DMS53 (cell line): ENCODE measurements at regions not wholly inside any gene's neighbourhood (a gene's known extent, or its start where the extent isn't known, plus 50 kb on each side); places are given as distances from the start of the nearest gene placed in this dataset.

Experiments used
- DNase-seq: peaks from one replicate; lab custom pipeline; 2025; lab: John Stamatoyannopoulos, UW

DNA sequence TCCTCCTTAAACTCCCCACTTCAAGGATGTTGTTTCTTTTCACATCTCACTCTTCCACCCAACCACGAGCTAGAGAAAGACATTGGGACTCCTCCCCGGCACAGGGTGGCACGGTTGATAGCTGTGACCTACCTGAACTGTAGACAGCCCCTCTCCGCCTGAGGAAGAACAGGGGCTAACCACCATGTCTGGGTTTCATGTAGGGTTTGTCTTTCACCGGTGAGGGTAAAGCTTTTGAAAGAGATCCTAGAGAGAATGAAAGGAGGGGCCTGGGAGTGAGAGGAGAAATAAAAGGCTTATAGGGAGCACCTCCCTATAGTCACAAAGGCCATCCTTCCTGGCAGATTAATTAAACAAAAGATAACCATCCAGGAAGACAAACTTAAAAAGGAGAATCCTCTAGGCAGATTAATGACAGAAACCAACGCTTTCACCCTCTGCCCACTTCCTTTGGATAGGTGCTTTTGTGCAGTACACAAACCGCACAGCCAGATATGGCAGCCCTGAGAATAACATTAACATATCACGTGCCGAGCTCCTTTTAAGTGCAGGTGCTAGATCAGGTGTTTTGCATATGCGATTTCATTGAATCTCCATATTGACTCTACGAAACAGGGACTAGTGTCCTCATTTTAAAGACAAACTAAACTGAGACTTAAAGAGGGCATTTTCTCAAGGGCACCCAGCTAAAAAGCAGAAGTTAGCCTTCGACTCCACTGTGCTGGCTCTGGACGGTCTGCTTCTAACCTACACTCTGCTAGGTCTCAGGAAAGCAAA, 178.1 kb upstream of the RUNX1 start:
- peak; percentile 91 for DNase-seq

GRCh38 chr21:35226328-35226727, 177.2 kb upstream of the RUNX1 start:
- peak; percentile 60 for DNase-seq

GRCh38 chr21:35225573-35225972, 176.5 kb upstream of the RUNX1 start:
- peak; percentile 19 for DNase-seq

DNA sequence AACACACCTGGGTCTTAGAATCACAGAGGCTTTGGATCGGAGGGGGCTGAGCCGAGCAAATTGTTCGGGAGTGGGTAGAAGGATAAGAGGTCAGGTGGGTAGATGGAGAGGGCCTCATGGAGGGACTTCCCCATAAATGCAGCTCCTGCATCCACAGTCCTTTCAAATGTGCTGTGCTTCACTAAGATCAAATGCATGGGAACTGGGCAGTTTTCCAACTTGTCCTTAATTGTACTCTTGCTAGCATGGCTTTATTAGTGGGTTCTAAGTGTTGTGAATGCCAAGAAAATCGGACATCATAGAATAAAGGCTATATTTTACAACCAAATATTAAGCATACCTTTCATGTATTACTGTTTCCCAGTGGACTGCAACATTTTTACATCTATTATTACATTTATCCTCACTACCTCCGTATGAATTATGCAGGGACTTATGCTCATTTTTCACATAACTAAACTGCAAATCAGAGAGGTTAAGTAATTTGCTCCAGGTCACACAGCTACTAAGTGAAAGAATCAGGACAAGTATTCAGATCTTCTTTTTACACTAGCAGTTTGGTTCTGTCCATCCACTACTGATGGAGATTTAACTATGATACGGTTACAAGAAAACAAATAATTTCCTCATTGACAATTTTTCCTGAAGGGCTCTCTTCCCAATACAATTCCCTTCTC, 174.5 kb upstream of the RUNX1 start:
- peak; percentile 14 for DNase-seq

GRCh38 chr21:35222541-35222941, 173.4 kb upstream of the RUNX1 start:
- DNase-seq = peak; percentile 17

DNA sequence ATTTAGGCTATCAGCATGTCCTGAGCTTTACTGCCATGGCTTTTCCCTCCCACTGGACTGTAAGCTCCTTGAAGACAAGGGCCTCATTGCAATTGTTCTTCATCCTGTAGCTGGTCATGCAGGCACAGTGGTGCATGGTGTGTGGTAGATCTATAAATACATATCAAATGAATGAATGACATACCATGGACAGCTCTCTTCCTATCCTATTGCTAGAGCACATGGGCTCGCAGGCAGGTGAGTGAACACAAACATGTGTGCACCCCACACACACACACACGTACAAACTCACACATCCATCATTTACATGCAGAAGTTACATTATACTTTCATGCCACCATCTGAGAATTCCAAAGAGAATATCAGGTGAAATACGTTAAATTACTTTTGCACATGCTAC, 172.9 kb upstream of the RUNX1 start:
- DNase-seq = no peak

DNA sequence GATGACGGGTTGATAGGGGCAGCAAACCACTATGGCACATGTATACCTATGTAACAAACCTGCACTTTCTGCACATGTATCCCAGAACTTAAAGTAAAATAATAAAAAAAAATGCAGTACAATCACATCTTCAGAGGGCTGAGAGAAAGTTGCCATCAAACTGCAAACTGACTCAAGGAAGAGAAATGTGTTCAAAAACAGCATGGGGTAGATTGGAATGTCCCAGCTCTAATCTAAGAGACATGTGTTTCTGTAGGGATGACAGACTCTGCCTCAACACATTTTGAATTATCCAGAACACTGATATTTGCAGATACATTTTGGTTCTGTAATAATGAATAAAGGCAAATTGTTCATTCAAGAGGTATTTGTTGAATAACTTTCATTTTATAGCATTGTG, 171.2 kb upstream of the RUNX1 start:
- DNase-seq = no peak

DNA sequence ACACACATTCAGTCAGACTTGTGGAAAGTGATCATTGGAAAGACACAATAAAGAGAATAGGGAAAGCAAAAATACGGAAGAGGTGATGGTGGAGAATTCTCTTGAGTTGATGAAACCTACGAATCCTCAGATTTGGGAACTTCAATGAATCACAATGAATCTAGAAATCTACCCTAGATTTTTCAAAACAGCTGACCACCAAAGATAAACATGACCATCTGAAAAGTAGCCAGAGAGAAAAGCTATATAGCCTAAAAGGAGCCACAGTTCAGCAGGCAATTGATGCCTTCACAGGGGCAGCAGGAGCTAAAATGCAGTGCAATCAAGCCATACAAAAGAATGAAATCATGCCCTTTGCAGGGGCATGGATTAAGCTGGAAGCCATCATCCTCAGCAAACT, 170.6 kb upstream of the RUNX1 start:
- DNase-seq = no peak

DNA sequence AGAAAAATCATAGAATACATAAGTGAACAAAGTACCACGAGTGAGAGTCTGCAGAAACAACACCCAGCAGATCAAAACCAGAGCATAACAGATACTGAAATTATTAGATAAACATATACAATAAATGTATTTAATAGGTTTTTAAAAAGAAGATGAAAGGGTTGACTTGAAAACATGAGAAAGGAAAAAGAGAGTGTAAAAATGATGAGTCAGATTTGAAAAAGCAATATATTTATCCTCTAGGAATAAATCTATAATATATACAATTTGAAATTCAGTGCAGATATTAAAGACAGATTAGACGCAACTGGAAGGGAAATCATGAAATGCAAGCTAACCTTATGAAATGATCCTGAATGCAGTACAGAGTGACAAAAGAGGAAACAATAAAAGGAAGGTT, 170.2 kb upstream of the RUNX1 start:
- DNase-seq = no peak

GRCh38 chr21:35217504-35218060, 168.5 kb upstream of the RUNX1 start:
- peak; percentile 79 for DNase-seq

GRCh38 chr21:35216996-35217395, 167.9 kb upstream of the RUNX1 start:
- no peak for DNase-seq

DNA sequence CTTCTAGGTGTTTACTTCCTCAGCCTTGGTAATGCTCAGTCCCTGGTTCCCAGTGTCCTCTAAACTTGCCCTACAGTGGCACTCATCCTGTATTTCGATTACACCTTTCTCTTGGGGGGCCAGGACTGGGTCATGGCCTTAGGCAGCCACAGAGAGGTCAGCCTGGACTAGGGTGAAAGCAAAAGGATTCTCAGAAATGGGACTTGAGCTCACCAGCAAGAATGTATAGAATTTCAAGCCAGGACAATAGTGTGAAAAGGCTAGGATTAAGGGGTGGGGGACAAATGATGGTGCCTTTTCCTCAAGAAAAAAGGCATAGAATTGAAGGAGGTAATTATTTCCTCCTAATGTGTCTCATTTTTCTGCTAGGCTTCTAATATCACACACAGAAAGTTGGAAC, 166.8 kb upstream of the RUNX1 start:
- DNase-seq = no peak

- no peak for DNase-seq
These were observed 163.5 kb upstream of the RUNX1 start for GRCh38 chr21:35212393-35213127.

- no peak for DNase-seq
These were observed 162.7 kb upstream of the RUNX1 start for GRCh38 chr21:35211782-35212181.

GRCh38 chr21:35210093-35210492, 161.0 kb upstream of the RUNX1 start:
- DNase-seq = no peak

GRCh38 chr21:35208810-35209517, 159.9 kb upstream of the RUNX1 start:
- DNase-seq = no peak

DNA sequence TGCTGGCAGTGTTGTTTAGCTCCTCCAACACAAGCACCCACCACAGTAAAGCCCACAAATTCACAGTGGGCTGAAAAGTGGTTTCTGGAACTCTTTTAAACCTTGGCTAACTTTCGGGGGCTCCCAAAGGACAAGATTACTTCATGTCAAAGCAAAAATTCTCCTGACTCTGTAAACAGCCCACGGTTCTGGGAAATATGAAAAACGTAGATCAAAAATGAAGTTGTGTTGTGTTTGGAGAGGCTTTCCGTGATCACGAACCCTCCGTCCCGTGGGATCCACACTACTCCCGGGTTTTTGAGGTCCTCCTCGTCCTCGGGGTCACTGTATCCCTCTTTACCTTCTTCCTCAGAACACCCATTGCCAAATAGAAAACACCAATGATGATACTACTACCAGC, 159.0 kb upstream of the RUNX1 start:
- no peak for DNase-seq

DNA sequence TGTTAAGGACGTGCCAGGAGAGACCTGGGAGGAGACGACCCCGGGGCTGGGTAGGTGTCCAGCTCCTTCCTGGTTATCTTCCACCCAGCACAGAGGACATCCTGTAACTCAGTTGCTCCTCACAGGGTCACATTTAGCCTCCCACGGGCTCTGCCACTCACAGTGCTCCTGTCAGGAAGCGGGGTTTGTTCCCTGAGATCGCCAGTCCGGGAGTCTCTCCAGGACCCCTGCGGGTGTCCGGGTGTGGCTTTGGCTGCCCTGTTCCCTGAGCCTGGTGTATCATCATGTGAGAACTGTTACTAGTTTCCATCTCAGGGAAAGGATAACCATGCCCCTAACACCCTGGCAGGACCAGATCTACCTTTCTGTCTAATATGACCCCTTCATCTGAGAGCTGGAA, 158.2 kb upstream of the RUNX1 start:
- no peak for DNase-seq

DNA sequence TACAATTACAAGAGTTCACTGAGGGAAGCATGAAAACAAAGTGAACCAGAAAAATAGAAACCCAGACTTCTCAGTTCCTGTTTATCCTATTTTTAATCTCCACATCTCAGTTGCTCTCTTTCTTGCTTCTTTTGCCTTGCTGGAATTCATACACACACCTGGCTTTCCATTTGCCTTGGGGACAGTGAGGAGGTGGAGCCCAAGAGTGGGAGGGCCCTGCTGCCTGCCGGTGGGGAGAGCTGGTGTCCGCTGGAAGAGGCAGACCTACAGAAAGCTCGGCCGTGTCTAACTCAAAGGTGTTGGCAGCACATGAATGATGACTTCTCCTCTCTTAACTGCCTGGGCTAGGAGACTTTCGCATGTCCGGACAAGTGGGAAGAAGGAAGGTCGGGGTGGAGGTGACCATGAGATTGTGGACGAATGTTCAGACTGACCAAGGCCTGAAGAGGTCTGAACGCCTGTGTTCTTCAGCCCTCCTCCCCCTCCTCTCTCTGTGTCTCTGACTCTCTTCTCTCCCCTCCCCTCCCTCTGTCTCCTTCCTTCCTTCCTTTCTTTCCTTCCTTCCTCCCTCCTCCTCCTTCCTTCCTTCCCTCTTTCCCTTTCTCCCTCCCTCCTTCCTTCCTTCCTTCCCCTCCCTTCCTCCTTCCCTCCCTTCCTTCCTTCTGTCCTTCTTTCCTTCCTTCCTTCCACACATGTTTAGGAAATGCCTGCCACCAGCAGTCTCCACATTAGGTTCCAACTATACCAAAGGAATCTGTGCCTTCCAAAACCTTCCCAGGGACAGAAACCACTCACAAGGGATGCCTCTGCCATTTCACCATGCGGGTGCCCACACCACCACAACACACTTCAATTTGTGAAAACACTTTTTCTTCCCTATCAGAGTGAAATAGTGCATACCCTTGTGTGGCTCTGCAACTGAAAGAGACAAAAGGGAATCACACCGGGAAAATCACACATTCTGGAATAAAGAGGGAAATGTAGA, 157.3 kb upstream of the RUNX1 start:
- peak; percentile 65 for DNase-seq

DNA sequence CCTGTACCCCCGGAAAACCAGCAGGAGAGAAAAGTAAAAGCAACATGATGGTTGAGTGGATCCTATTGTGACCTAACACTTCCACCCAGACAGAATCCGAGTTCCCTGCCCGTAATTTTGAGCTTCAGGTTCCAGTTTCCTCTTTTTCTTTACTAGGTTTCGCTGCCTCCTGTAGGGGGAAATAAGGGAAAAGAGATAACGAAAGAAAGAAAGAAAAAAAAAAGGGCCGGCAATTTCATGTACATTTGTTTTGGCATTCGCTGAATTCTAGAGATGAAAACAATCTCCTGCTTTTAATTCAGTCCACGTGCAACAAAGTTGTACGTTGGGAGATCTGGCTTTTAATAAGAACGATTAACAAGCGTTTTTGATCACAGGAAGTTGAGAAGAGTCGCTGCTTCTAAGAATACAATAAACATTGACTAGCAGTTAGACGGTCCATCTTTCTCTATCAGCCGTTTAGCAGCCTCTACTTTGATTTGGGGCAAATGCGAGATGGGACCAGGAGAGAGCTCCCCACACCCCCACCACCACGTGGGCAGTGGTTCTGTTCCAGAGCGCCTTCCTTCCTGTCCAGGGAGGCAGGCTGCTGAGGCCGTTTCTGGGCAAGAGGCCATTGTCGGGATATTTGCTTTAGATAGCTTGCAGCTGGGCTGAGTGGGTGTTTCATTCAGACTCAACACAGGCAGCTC, 155.9 kb upstream of the RUNX1 start:
- peak; percentile 79 for DNase-seq
